Spleen (tissue), 7 donors: ENCODE measurements at regions not wholly inside any gene's neighbourhood (a gene's known extent, or its start where the extent isn't known, plus 50 kb on each side); places are given as distances from the start of the nearest gene placed in this dataset.

Source experiments
- POLR2A ChIP-seq, 3 donors: fragments of 450-650 bp; IDR thresholded peaks; one replicate each; pipeline ENCODE4 v1.5.1; 2017; ENCODE audit warnings: antibody characterized with exemption in 3 of 3, mild to moderate bottlenecking in 1 of 3
- POLR2AphosphoS5 ChIP-seq, 3 donors: sonication (generic); formaldehyde crosslinking; IDR thresholded peaks; one replicate each; pipeline ENCODE4 v1.5.1; 2017; ENCODE audit warnings: antibody characterized with exemption in 3 of 3
- TF ChIP-seq, protein P1 (sequence below), 11 experiments: fragments of 200-600 bp in 7 of 11; fragments of 450-650 bp in 4 of 11; sonication (generic) in 4 of 11; IDR thresholded peaks in 8 of 11; conservative IDR thresholded peaks in 3 of 11; 1 replicate in 7 of 11; 2 replicates in 4 of 11; pipeline versions ENCODE4 v1.4.0 to v1.8.0; 2016 to 2021; ENCODE audit warnings: antibody characterized with exemption in 11 of 11, inconsistent platforms in 4 of 11, mild to moderate bottlenecking in 1 of 11
- donor health status: DM: no; HTN: no; CAD: no; lungs with moderate emphysema.
- donor health status: DM: no; HTN: no; CAD: no.
- donor health status: DM: no; HTN: no; CAD: no.

DNA sequence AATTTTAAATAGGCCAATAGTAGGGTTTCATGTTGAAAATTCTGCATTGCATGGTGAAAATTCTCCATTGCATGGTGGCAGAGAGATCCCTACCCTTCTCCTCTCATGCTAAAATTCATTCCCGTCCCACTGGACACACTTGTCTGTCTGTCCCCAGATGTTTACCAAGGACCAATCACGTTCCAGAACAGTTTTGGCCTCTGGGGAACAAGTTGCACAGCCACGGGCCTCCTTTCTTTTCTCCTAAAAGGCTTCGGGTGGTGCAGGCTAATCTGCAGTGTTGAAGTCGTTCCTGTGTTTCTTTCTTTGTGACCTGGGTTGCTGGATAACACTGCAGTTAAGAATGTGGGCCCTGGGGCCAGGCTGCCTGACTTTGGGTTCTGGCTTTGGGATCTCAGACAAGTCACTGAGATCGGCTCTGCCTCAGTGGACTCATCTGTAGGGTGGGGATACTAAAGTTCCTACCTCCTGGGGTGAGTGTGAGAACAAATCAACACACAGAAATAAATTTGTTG, 113.1 kb upstream of the FAM204A start:
- TF ChIP-seq POLR2A (IDR thresholded peaks at IDR 0.05) (no peak), POLR2AphosphoS5 (IDR thresholded peaks at IDR 0.05) (no peak)
- TF ChIP-seq, protein P1, sequence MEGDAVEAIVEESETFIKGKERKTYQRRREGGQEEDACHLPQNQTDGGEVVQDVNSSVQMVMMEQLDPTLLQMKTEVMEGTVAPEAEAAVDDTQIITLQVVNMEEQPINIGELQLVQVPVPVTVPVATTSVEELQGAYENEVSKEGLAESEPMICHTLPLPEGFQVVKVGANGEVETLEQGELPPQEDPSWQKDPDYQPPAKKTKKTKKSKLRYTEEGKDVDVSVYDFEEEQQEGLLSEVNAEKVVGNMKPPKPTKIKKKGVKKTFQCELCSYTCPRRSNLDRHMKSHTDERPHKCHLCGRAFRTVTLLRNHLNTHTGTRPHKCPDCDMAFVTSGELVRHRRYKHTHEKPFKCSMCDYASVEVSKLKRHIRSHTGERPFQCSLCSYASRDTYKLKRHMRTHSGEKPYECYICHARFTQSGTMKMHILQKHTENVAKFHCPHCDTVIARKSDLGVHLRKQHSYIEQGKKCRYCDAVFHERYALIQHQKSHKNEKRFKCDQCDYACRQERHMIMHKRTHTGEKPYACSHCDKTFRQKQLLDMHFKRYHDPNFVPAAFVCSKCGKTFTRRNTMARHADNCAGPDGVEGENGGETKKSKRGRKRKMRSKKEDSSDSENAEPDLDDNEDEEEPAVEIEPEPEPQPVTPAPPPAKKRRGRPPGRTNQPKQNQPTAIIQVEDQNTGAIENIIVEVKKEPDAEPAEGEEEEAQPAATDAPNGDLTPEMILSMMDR (IDR thresholded peaks at IDR 0.05 in 8 of 11, conservative IDR thresholded peaks at IDR 0.05 in 3 of 11), result no peak
